Daoy (cell line): ENCODE measurements at regions not wholly inside any gene's neighbourhood (a gene's known extent, or its start where the extent isn't known, plus 50 kb on each side); places are given as distances from the start of the nearest gene placed in this dataset.
"Not testable (repeated sequence)": the region's sequence is repeated elsewhere in the genome, so short reads cannot be mapped to it uniquely, and the experiment has no call there.

Source experiments
- DNase-seq: peaks from one replicate; pipeline ENCODE4 v3.0.0-alpha.2; 2015; ENCODE audit warnings: low read depth

- DNase-seq: no peak
Measured at GRCh38 chr5:135157421-135158313, 123.6 kb upstream of the PITX1 start.

DNA sequence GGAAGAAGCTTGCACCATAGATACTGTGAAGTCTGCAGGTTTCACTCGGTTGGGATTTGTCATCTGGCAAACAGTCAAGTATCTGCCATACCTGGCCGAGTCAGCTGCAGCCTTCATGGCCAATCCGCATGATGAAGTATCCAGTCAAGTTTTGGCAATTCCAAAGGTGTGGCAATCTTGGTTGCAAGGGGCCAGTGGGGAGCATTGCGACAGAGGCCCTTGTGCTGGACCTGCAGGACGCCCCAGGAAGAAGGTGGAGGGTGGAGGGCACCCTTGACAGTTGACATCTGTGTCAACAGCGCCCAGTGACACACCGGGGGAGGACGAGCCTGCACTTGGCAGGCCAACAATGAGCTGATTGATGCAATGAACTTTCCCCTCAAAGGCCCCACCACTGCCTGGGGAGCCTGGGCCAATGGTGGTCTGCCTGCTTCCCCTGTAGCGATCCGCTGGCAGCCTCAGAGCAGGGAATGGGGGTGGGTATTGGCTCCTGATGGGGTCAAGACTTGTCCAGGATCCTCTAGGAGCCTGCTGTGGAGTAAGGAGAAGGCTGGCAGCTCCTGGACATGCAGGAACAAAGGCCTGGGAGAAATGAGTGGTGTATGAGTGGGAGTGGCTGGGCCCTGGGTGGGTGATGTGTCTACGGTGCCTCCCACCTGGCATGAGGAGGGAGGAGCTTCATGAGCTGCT, 122.8 kb upstream of the PITX1 start:
- no peak for DNase-seq

DNA sequence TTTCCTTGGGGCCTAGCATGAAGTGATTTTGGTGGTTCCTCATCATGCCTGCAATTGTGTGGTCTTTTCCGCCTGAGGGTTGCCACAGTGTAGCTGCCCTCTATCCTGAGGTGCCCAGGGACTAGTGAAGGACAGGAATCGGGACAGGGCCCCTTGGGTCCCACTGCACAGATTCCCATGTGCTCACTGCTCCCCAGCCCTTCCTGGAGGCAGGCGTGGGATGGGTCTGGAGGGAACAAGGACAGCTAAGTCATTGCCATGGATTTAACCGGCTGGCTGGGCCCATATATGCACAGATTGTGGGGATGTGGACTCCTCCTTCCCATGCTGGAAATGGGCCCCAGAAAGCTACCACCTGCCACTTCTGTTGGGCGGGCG, 122.3 kb upstream of the PITX1 start:
- no peak for DNase-seq

DNA sequence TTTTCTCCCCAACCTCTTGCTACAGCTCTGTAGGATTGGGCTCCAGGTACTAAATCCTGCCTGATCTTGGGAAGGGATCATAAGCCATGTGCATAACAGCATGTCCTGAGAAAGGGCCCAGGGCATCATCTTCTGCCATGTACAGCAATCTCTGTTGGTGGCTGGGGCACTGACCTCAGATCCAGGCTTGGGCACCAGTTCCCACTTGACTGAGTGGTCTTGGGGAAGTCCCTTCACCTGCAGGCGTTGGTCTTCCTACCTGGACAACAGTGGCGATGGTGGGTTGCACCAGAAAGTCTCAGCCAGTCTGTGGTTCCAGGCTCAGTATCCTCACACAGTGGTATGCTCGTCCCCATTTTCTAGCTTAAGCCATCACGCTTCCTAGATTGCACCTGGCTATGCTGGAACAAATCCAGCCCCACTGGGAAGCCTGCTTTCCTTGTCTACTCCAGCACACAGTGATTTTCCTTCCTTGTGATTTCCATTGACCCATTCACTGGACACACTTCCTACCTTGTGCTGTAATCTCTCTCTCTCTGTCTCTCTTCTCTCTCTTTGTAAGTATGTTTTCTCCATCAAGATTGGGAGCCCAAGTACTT, 121.7 kb upstream of the PITX1 start:
- no peak for DNase-seq

GRCh38 chr5:135154961-135155360, 120.9 kb upstream of the PITX1 start:
- DNase-seq: no peak

DNA sequence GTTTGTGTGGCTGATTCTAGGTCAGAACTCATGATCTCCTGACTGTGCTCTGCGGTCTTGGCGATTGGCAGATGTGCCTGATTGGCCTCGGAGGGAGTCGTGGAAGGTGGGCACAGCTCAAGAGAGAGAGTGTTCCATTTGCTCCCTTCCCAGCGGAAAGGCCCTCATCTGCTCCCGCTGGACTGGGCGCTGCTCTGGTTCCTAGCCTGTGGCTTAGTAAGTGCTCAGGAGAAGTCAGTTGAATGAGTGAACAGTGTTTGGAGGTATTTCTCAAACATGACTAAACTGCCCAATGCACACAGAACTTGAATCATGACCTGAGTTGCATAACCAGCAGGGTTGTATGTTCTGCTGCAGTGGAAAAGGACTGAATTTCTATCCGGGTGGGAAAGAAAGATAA, 120.2 kb upstream of the PITX1 start:
- no peak for DNase-seq

GRCh38 chr5:135153661-135154060, 119.6 kb upstream of the PITX1 start:
- no peak for DNase-seq

GRCh38 chr5:135153259-135153658, 119.2 kb upstream of the PITX1 start:
- no peak for DNase-seq

DNA sequence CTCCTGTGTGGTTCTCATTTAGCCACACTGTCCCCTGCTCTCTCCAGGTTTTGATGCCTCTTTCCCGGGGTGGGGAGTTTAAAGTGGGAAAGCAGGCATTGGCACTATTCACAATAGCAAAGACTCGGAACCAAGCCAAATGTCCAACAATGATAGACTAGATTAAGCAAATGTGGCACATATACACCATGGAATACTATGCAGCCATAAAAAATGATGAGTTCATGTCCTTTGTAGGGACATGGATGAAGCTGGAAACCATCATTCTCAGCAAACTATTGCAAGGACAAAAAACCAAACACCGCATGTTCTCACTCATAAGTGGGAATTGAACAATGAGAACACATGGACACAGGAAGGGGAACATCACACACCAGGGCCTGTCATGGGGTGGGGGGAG, 117.6 kb upstream of the PITX1 start:
- not testable (repeated sequence) for DNase-seq

DNA sequence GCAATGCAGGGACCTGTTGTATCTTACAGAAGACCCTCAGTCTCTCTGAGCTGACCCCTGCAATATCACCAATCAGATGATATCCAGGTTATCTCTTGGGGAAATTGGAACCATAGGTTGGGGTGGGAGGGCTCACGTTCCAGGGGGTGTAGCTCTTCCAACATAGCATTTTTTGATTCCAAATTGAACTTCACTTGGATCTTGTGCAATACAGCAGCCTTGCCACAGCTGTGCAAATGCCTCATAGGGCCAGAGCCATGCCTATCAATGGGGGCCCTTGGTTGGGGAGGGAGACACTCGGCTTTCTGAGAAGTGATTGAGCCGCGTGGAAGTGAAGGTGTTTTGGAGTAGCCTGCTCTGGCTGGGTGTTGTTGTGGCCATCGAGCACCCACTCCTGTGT, 117.2 kb upstream of the PITX1 start:
- no peak for DNase-seq

DNA sequence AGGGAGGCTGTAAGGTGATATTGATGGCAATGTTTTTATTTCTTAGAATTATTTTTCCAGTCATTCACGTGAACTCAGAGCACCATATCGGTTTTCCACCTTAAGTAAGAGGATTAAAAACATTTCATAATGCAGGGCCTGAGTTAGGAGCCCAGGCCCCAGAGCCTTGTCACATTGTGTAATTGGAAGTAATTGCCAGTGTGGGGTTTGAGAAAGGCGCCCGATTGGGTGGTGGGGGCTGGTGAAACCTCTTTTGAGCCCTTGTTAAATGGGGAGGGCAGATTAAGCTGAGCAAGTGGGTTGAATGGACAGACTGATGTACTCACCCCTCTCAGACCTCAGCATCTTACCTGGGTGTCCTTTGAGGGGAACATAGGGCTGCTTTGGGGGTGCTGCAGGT, 116.7 kb upstream of the PITX1 start:
- DNase-seq: no peak

GRCh38 chr5:135149956-135150723, 116.1 kb upstream of the PITX1 start:
- DNase-seq: no peak

DNA sequence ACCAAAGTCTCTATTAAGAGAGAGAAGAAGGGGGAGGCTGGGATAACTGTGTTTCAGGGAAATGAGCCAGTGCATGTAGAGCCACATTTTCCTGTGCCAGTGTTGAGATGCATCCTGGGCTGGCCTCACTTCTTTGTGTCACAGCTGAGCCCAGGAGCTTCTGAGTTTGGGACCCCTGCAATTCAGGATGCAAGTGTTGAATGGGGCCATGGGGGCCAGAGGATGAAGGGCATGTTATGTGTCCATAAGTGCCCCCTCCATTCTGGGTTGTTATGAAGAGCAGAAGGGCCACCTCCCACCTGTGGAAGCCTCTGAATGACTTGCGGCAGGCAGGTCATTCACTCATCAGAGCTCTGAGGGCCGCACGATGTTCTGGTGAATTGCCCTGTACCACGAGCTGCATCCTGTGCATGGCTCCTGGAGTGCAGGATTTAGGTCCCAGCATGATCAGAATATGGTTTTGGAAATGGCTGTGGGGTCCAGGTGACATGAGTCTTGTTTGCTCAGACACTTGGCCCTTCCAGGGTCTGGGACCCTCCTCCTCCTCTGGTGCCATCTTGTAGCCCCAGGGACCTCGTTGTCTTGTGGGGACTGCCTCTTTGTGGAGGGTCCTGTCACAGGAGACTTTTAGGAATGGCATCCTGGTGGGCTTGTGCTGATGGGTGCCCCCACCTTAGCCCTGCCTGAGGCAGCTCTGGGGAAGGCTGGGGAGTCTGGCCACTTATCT, 115.4 kb upstream of the PITX1 start:
- DNase-seq: no peak

DNA sequence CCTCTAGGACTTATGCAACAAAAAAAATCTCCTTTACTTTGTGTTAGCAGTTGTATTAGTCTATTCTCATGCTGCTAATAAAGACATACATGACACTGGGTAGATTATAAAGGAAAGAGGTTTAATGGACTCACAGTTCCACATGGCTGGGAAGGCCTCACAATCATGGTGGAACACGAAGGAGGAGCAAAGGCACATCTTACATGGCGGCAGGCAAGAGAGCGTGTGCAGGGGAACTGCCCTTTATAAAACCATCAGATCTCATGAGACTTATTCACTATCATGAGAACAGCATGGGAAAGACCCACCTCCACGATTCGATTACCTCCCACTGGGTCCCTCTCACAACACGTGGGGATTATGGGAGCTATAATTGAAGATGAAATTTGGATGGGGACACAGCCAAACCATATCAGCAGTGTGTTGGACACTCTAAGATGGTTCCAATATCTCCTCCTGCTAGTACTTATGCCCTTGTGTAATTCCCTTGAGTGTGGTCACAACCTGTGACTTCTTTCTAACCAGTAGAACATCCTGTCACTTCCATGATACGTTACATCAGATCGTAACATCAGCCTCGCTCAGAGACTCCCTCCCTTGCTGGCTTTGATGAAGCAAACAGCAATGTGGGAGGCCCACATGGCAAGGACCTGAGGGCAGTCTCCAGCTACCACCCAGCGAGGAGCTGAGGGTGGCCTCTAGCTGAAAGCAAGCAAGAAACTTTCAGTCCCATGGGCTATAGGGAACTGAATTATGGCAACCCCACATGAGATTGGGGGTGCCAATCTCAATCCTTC, 113.5 kb upstream of the PITX1 start:
- no peak for DNase-seq

- DNase-seq: no peak
Measured at GRCh38 chr5:135145985-135146384, 112.0 kb upstream of the PITX1 start.

GRCh38 chr5:135143682-135144081, 109.7 kb upstream of the PITX1 start:
- DNase-seq: not testable (repeated sequence)

- DNase-seq: peak; percentile 31
Measured at GRCh38 chr5:135141303-135142268, 107.6 kb upstream of the PITX1 start.

DNA sequence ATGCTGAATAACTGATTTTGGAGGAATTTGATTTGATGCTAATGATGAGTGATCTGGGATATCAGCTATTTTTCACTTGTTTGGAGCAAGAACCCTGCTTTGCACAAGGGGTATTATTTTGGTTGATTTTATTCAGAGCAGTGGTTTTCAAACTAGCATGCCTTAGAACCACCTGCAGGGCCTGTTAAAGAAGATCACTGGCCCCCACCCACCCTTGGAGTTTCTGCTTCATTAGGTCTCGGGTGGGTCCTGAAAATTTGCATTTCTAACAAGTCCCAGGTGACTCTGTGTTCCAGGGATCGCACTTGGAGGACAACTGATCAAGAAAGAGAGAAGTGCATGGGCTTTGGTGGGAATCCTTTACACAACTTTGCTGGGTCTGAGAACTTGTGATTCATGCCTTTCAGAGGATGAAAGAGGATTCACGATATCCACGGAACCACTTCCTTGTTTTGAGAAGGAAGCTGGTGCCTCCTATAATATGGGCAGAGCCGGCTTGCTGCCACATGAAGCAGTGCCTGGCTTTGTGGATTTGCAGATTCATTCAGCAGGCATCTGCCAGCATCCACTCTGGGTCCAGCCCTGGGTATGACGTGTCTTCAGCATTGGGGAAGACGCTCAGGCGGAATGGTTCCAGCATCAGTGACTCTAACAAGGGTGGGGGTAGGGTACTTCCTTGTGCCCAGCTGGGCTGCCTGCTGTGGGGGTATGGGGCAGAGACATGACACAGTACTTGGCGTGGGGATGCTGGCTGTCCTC, 106.6 kb upstream of the PITX1 start:
- peak; percentile 93 for DNase-seq
